MM.1S (cell line): ENCODE measurements at regions not wholly inside any gene's neighbourhood (a gene's known extent, or its start where the extent isn't known, plus 50 kb on each side); places are given as distances from the start of the nearest gene placed in this dataset.
A peak's percentile ranks its signal among the peaks of the same experiment; 100 is the strongest.

Experiments
- DNase-seq: peaks from one replicate; pipeline ENCODE4 v3.0.0-alpha.2; 2015
- H2AFZ ChIP-seq: fragments of 300-600 bp; sonication (generic); 2 replicates; pipeline ENCODE4 v1.6.0; 2016; ENCODE audit warnings: antibody characterized with exemption, low read length
- H3F3A ChIP-seq: fragments of 300-600 bp; sonication (generic); 2 replicates; pipeline ENCODE4 v1.6.1; 2016; ENCODE audit warnings: mild to moderate bottlenecking, antibody characterized with exemption, low read length, moderate library complexity, mixed read lengths; ENCODE audit not compliant: insufficient read depth
- H3K27ac ChIP-seq: fragments of 300-600 bp; sonication (generic); 2 replicates; pipeline ENCODE4 v1.5.1; 2016; ENCODE audit warnings: mild to moderate bottlenecking, low read length
- H3K27me3 ChIP-seq: fragments of 300-600 bp; sonication (generic); replicated peaks from 2 replicates; pipeline ENCODE4 v1.6.0; 2016; ENCODE audit warnings: low read length; ENCODE audit not compliant: insufficient read depth
- H3K36me3 ChIP-seq: fragments of 300-600 bp; sonication (generic); replicated peaks from 2 replicates; pipeline ENCODE4 v1.6.1; 2016; ENCODE audit warnings: mild to moderate bottlenecking, low read length, mixed read lengths; ENCODE audit not compliant: insufficient read depth
- H3K4me1 ChIP-seq: fragments of 300-600 bp; sonication (generic); 2 replicates; pipeline ENCODE4 v1.6.1; 2016; ENCODE audit warnings: low read length, mixed read lengths
- H3K4me2 ChIP-seq: fragments of 300-600 bp; sonication (generic); 2 replicates; pipeline ENCODE4 v1.6.0; 2016; ENCODE audit warnings: low read depth, low read length
- H3K4me3 ChIP-seq: fragments of 300-600 bp; sonication (generic); 2 replicates; pipeline ENCODE4 v1.5.1; 2016; ENCODE audit warnings: low read length, mixed read lengths
- H3K79me2 ChIP-seq: fragments of 300-600 bp; sonication (generic); 2 replicates; pipeline ENCODE4 v1.6.1; 2016; ENCODE audit warnings: mixed run types, low read length, mixed read lengths
- H3K9ac ChIP-seq: fragments of 300-600 bp; sonication (generic); 2 replicates; pipeline ENCODE4 v1.6.1; 2016; ENCODE audit warnings: low read length, mixed read lengths
- H3K9me2 ChIP-seq: fragments of 300-600 bp; sonication (generic); replicated peaks from 2 replicates; pipeline ENCODE4 v1.6.1; 2016; ENCODE audit warnings: mild to moderate bottlenecking, low read length, mixed read lengths; ENCODE audit not compliant: insufficient read depth
- H3K9me3 ChIP-seq: fragments of 300-600 bp; sonication (generic); replicated peaks from 2 replicates; pipeline ENCODE4 v1.6.1; 2016; ENCODE audit warnings: mild to moderate bottlenecking, low read length, mixed read lengths; ENCODE audit not compliant: insufficient read depth
- H4K20me1 ChIP-seq: fragments of 300-600 bp; sonication (generic); 2 replicates; pipeline ENCODE4 v1.6.1; 2016; ENCODE audit warnings: mild to moderate bottlenecking, low read length, moderate library complexity, mixed read lengths; ENCODE audit not compliant: insufficient read depth
- CTCF ChIP-seq: fragments of 300-600 bp; sonication (generic); IDR thresholded peaks from 2 replicates; pipeline ENCODE4 v1.5.1; 2016; ENCODE audit warnings: antibody characterized with exemption, low read length, mixed read lengths
- EZH2 ChIP-seq: fragments of 300-600 bp; sonication (generic); optimal IDR thresholded peaks from 2 replicates; pipeline ENCODE3; 2017; ENCODE audit warnings: low read depth, mild to moderate bottlenecking, antibody characterized with exemption, low read length, mixed read lengths
- EZH2phosphoT487 ChIP-seq: fragments of 300-600 bp; sonication (generic); IDR thresholded peaks from 2 replicates; pipeline ENCODE4 v1.6.1; 2018; ENCODE audit warnings: antibody characterized with exemption, low read length

GRCh38 chr9:118148990-118149389, 444.8 kb downstream of the TLR4 start:
- H3F3A ChIP-seq: no peaks in the 10 kb centered on the region
- H3K4me2 ChIP-seq: no peak overlapping the region; the same call in 1 of the 2 replicates
- H3K4me1 ChIP-seq: peaks cover 9% of the 10 kb centered on the region; the same call in 1 of the 2 replicates
- peak; percentile 45 for DNase-seq
- no peaks in the 10 kb centered on the region for H3K79me2 ChIP-seq
- no peak overlapping the region for H2AFZ ChIP-seq
- no peaks in the 10 kb centered on the region for H3K36me3 ChIP-seq
- H3K4me3 ChIP-seq: no peak overlapping the region
- H3K9ac ChIP-seq: no peak overlapping the region
- no peaks in the 10 kb centered on the region for H3K9me3 ChIP-seq
- TF ChIP-seq CTCF (no peak), EZH2phosphoT487 (no peak)
- no peaks in the 10 kb centered on the region for H3K27me3 ChIP-seq
- peak overlapping the region; percentile 29; the same call in 1 of the 2 replicates for H3K27ac ChIP-seq
- no peaks in the 10 kb centered on the region for H4K20me1 ChIP-seq
- H3K9me2 ChIP-seq: no peaks in the 10 kb centered on the region

- no peaks in the 10 kb centered on the region for H3K9me2 ChIP-seq
- H3K36me3 ChIP-seq: no peaks in the 10 kb centered on the region
- no peak overlapping the region for H3K4me3 ChIP-seq
- no peak overlapping the region for H3K9ac ChIP-seq
- no peak overlapping the region for H2AFZ ChIP-seq
- H3K9me3 ChIP-seq: no peaks in the 10 kb centered on the region
- H3F3A ChIP-seq: no peaks in the 10 kb centered on the region
- no peak for DNase-seq
- TF ChIP-seq CTCF: no peak
- no peak for TF ChIP-seq EZH2phosphoT487
- no peak for TF ChIP-seq EZH2
- H3K4me1 ChIP-seq: no peaks in the 10 kb centered on the region
- H3K4me2 ChIP-seq: no peak overlapping the region
- no peak overlapping the region for H3K27ac ChIP-seq
- H3K27me3 ChIP-seq: no peaks in the 10 kb centered on the region
- no peaks in the 10 kb centered on the region for H3K79me2 ChIP-seq
- no peaks in the 10 kb centered on the region for H4K20me1 ChIP-seq
Observed at GRCh38 chr9:118156846-118157245, 452.6 kb downstream of the TLR4 start.

GRCh38 chr9:118162716-118163115, 458.5 kb downstream of the TLR4 start:
- Histone ChIP-seq H3K9ac (no peak overlapping the region), H3K4me2 (no peak overlapping the region), H3F3A (no peaks in the 10 kb centered on the region), H3K27ac (no peak overlapping the region), H2AFZ (no peak overlapping the region), H3K9me3 (no peaks in the 10 kb centered on the region), H3K9me2 (no peaks in the 10 kb centered on the region), H3K4me3 (no peak overlapping the region), H3K27me3 (no peaks in the 10 kb centered on the region), H3K36me3 (no peaks in the 10 kb centered on the region), H3K4me1 (no peaks in the 10 kb centered on the region), H3K79me2 (no peaks in the 10 kb centered on the region), H4K20me1 (no peaks in the 10 kb centered on the region)
- TF ChIP-seq EZH2: no peak
- no peak for TF ChIP-seq EZH2phosphoT487
- DNase-seq: no peak

GRCh38 chr9:118163751-118164150, 459.5 kb downstream of the TLR4 start:
- TF ChIP-seq CTCF (no peak), EZH2 (no peak), EZH2phosphoT487 (no peak)
- Histone ChIP-seq H3K9ac (no peak overlapping the region), H3K4me3 (no peak overlapping the region), H3K4me1 (no peaks in the 10 kb centered on the region), H3K4me2 (no peak overlapping the region), H2AFZ (no peak overlapping the region), H3K79me2 (no peaks in the 10 kb centered on the region), H3F3A (no peaks in the 10 kb centered on the region), H4K20me1 (no peaks in the 10 kb centered on the region), H3K27ac (no peak overlapping the region), H3K9me2 (no peaks in the 10 kb centered on the region), H3K9me3 (no peaks in the 10 kb centered on the region), H3K36me3 (no peaks in the 10 kb centered on the region), H3K27me3 (no peaks in the 10 kb centered on the region)
- DNase-seq: no peak
